Retina (tissue), 1 donor: ENCODE measurements at regions not wholly inside any gene's neighbourhood (a gene's known extent, or its start where the extent isn't known, plus 50 kb on each side); places are given as distances from the start of the nearest gene placed in this dataset.
"Not testable (repeated sequence)": the region's sequence is repeated elsewhere in the genome, so short reads cannot be mapped to it uniquely, and the experiment has no call there.

Source experiments
- DNase-seq: peaks from one replicate; pipeline ENCODE4 v3.0.0-alpha.2; 2016

DNA sequence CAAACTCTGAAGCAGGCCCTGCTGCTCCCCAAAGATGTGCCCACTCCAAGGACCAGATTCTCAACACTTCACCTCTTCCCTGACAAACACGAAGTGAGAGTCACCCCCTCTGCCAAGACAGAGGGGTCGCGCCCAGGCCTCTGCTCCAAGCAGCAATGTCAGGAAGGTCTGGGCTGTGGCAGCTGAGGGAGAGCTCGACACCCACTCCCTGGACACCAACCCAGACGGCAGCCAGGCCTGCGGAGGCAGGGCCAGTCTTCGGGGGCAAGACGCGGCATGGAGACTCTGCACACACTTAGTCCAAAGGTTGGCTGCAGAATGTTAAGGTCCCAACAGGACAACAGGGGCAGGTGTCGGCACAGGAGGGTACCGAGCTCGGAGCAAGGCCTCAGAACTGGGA, 144.2 kb downstream of the DLL1 start:
- no peak for DNase-seq

DNA sequence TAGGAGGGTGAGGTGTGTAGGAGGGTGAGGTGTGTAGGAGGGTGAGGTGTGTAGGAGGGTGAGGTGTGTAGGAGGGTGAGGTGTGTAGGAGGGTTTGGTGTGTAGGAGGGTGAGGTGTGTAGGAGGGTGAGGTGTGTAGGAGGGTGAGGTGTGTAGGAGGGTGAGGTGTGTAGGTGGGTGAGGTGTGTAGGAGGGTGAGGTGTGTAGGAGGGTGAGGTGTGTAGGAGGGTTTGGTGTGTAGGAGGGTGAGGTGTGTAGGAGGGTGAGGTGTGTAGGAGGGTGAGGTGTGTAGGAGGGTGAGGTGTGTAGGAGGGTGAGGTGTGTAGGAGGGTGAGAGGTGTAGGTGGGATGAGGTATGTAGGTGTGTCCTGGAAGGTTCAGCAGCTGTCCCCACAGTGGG, 144.7 kb downstream of the DLL1 start:
- DNase-seq = not testable (repeated sequence)

DNA sequence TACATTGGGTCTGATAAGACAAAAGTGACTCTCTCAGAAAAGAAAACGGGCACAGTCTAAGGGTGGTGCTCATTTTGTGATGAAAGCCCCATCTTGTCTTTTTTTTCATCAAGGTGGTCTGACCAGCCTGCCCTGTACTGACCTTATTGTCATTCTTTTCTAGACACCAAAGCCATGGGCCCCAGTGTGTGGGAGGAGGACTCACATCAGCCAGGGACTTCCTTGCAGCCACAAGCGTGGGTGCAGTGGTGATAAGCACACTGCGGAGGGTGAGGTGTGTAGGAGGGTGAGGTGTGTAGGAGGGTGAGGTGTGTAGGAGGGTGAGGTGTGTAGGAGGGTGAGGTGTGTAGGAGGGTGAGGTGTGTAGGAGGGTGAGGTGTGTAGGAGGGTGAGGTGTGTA, 145.2 kb downstream of the DLL1 start:
- not testable (repeated sequence) for DNase-seq

DNA sequence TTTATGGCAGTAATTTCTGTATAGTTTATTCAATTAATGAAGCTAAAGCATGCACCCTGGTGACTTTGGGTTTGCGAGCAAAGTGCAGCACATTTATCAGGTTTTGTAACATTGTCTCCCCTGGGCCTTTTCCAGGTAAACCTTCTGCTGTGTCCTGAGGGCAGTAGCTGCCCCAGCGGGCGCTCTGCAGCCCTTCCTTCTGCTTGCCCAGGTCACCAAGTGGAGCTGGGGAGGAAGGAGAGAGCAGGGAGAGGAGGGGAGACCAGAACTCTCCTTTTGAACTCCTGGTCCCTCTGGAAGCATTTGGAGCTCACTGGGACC, 145.6 kb downstream of the DLL1 start:
- DNase-seq = no peak

DNA sequence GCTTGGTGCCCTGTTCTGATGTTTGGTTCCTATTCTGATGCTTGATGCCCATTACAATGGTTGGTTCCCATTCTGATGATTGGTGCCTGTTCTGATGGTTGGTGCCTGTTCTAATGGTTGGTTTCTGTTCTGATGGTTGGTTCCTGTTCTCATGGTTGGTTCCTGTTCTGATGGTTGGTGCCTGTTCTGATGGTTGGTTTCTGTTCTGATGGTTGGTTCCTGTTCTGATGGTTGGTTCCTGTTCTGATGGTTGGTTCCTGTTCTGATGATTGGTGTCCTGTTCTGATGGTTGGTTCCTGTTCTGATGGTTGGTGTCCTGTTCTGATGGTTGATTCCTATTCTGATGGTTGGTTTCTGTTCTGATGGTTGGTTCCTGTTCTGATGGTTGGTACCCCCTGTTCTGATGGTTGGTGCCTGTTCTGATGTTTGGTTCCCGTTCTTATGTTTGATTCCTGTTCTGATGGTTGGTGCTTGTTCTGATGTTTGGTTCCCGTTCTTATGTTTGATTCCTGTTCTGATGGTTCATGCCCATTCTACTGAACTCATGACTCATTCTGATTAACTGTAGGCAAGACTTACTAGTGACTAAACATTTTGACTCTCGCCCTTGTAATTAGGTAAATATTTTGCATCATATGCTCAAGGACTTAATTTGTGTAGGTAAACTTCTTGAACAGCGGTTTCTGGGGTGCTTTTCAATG, 146.2 kb downstream of the DLL1 start:
- DNase-seq = no peak

DNA sequence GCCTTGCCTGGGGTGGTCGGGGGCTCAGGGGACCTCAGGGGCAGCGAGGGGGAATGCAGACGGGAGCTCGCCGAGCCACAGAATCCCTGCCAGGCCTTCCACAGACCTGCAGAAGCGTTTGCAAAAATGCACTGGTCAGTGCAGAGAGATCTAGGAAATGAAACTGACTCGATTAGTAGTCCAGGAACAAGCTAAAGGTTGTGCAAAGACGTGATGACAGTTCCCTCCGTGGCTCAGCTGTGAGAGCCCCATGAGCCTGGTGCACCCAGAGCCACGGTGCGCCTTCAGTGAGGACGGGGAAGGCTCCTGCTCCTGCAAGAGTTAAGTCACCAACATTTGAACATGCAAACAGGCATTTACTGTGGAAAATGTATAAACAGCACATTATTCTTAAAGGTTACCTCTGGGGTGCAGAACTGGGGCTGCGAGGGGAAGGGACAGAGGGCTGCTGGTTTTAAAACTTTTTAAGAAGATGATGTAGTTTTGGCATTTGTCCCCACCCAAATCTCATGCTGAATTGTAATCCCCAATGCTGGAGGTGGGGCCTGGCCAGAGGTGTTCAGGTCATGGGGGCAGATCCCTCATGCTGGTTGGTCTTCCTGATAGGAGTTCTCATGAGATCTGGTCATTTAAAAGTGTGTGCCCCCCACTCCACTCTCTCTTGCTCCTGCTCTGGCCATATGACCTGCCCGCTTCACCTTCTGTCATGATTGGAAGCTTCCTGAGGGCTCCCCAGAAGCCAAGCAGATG, 147.3 kb downstream of the DLL1 start:
- no peak for DNase-seq

DNA sequence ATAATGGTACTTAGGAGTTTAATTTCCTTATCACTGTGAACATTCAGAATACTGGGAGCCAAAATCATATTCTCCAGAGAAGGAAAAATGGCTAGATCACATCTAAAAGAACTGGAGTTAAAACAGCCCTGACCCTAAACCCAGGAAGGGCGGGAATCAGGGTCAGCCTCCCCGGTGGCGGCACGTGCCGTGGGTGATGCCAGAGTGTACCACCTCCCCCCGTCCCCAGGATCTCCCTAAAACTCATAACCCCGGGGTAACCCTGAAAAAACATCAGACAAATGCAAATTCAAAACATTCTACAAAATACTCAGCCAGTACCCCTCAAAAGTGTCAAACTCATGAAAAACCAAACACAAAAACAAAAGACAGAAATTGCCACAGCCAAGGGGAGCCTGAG, 148.3 kb downstream of the DLL1 start:
- no peak for DNase-seq

DNA sequence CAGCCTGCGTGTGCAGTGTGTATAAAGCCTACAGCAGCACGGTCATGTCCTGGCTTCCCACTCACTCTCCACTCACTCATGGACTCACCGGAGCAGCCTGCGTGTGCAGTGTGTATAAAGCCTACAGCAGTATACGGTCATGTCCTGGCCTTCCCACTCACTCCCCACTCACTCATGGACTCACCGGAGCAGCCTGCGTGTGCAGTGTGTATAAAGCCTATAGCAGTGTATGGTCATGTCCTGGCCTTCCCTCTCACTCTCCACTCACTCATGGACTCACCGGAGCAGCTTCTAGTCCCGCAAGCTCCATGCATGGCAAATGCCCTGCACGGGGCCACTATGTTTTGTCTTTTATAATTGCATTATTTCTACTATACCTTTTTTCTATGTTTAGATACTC, 149.8 kb downstream of the DLL1 start:
- DNase-seq = not testable (repeated sequence)

DNA sequence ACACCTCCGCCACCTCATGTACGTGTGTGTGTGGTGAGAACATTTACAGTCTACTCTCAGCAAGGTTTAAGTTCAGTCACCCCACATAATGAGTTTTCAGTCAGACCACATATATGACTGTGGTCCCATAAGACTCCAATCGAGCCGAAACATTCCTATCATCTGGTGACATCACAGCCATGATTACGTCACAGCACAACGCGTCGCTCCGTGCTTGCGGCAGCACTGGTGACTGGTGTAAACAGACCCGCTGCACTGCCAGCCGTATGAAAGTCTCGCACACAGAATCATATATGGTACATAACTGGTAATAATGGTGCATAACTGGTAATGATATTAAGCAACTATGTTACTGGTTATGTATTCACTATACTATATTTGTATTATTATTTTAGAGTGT, 150.7 kb downstream of the DLL1 start:
- no peak for DNase-seq

DNA sequence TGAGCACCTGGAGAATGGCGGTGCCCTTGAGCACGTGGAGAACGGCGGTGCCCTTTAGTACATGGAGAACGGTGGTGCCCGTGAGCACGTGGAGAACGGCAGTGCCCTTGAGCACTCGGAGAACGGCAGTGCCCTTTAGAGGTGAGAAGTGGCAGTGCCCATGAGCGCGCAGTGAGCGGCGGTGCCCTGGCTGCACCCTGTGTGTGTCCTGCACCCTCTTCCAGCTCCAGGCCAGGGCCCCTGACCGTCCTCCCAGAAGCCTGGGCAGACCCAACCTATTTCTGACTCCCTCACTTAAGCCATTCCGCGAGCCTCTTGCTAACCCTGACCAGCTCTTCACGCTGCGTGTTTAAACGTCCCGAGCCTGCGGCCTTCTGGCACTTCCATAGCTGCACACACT, 151.3 kb downstream of the DLL1 start:
- DNase-seq = no peak

DNA sequence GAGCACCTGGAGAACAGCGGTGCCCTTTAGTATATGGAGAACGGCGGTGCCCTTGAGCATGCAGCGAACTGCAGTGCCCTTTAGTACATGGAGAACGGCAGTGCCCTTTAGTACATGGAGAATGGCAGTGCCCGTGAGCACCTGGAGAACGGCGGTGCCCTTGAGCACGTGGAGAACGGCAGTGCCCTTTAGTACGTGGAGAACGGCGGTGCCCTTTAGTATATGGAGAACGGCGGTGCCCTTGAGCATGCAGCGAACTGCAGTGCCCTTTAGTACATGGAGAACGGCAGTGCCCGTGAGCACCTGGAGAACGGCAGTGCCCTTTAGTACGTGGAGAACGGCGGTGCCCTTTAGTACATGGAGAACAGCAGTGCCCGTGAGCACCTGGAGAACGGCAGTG, 151.8 kb downstream of the DLL1 start:
- not testable (repeated sequence) for DNase-seq

DNA sequence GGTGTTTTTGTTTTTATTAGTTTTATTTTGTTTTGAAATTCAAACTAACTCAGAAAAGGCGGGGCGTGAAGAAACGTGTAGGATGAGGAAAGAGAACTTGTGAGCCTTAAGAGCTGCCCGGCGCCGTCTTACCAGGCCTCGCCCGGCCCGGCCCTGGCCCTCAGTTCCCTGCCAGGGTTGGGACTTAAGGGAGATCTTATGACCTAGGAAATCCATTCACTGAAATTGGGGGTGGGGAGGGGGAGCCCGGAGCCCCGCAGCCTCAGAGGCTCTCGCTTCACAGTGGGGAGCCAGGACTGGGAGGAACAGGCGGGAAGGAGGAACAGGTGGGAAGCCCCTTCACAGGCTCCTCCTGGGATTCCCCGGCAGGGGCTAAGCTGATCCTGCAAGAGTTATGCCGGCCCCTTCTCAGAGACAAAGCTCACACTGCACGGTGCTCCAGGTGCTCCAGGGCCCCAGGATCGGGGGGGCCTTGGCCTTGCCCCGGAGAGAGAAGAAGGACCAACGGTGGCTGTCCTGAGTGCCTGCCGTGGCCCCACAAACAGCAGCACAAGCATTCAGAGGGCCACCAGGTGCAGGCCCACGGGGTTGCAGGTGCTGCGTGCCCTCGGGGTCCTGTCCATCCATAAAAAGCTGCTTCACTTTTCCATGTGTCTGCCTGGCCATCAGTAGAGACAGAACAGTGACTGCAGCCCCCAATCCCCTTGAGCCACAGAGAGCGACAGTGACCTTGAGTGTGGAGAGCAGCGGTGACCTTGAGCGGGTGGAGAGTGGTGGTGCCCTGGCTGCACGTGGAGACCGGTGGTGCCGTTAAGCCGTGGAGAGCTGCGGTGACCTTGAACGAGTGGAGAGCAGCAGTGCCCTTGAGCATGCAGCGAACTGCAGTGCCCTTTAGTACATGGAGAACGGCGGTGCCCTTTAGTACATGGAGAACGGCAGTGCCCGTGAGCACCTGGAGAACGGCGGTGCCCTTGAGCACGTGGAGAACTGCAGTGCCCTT, 152.7 kb downstream of the DLL1 start:
- no peak for DNase-seq

DNA sequence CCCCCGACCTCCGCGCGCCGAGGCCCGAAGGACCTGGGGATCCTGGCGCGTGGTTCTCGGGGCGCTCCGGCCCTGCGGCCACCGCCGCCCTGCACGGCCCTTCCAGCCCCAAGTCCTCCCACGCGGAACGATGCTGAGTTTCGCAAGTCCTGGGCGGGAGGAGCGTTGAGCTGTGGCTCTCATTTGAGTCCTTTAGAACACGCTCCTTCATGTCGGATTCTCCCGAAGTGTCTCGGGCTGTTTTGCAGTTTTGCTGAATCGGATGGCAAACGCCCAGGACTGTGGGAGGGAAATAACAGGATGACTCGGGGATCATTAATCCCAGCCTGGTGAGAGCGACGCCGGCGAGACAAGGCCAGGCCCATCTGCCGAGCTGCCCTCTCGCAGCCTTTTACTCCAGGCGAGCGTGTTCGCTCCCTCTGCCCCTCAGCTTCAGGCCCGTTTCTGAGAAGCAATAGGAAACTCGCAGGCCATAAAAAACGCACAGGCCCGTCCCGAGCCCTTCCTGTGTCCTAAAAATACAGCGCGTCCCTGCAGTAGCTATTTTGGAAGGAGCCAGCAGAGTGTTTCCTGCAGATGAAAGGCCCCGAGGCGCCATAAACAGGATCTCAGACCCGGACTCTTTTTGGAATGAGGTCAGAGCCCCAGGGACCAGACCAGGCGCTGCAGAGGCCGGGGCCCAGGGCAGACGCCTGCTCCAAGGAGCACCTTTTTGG, 153.5 kb downstream of the DLL1 start:
- no peak for DNase-seq

DNA sequence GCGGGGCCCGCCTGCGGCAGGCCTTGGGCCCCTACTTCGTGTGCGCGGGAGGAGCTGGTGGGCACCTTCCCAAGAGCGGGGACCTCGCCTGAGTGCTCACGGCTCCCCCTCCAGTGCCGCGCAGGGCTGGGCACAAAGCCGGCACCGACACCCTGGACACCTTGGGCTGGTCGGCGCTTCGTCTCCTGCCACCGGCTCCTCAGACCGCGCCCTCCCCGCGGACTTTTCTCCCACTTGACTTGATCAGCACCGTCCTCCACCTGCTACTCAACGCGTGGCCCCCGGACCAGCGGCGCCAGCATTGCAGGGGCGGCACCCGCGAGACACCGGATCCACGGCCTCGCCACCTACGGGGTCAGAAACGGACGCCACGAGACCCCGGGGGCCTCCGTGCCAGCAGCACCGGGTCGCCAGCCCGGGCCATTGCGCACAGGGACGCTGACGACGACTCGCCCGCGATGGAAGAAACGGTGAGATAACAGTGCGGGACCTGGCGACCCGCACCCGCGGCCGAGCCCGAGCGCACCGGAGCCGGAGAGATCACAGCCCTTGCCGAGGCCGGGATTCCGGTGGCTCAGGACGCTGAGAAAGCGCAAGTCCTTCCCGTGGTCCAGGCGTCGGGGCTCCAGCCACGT, 154.2 kb downstream of the DLL1 start:
- DNase-seq = no peak

DNA sequence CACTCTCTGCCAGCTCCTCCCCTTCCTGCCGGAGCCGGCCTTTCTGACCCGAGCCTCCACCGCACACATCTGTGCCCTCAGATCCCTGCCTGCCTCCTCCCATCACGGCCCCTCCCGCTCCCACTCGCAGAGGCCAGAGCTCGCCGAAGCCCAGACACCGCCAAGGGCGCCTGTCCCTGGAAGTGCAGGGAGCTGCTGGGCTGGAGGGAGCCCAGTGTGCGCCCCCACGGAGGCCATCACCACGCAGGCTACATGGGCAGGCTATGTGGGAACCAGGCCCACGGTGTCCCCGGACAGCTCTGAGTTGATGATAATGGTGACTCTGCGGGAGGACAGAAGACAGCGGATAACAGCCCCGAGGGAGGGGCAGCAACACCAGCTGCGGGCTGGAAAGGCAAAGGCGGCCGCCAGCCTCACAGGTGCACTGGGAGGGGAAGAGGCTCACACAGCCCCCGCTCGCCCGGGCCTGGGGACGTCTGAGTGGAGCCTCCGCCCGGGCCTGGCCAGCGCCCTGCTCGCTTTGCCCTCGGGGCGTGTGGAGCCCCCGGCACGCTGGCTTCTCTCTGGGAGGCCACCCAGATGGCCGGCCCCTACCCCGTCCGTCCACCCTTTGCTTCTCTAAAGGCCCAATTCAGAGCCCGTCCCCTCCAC, 154.9 kb downstream of the DLL1 start:
- no peak for DNase-seq

DNA sequence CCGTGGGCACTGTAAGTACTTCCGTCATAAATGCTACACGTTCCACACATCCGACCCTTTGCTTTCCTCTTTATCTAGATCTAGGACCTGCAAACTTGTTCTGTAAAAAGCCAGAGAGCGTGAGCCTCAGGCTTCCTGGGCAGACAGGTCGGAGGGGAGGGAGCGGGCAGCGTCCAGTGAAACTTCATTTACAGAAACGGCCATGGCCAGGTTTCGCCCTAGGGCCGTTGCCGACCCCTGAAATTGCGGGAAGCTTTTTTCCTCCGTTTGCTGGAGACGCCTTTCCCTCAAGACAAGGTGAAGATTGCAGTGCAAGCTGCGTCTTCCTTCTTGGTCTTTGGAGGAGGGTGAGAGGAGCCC, 155.4 kb downstream of the DLL1 start:
- DNase-seq = no peak

DNA sequence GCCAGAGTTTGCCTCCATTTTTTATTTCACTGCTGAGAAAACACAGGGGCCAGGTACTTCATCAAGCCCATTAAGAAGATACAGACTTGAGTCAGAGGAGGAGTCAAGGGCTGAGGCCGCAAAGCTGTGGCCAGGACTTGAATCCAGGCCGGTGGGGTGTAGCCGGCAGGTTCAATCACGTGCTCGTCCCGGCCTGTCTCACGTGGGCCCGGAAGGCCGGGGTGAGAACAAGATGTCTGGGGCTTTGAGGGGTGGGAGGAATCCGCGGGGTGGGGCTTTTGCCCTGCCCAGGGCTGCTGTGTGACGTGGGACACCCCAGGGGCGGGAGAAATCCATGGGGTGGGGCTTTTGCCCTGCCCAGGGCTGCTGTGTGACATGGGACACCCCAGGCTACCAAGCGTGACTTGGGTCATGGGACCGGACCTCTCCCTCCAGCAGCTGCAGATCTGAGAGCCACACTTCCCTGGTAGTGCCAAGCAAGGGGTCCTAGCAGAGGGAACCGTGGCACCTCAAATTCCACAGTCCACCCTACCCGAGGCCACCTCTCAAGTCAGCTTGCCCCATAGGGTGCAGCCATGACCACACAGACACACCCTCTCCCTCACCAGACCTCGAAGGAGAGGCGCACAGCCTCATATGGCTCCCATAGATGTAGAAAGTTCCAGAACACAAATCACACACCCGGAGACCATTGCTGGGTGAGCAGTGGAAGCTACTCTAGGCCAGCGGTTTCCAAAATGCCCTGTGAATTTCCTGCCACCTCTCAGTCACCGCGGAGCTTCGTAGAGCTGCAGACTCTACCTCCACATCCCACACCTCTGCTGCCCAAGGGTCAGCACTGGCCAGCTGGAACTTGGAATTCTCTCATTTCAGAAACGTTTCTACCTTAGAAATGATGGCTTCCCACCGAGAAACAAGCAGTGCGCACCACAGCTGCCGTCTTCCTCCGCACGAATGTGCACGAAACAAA, 156.1 kb downstream of the DLL1 start:
- no peak for DNase-seq

DNA sequence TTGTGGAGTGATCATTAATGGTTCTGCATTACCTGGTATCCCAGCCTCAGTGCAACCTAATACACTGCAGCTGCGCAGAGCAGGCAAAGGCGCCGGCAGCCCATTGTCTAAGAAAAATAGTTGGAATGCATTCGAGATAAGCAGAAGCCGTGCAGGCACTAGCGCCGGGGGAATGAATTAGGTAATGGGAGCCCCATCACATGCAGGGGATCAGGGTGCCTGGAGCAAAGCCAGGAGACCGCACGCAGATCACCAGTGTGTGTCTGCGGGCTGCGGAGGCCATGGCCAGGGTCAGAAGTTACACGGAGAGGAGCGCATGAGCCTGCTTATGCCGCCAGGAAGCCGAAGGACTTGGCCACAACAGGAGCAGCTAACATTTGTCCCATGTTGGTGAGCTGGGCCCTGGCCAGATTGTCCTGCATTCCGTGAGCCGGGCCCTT, 156.8 kb downstream of the DLL1 start:
- DNase-seq = no peak

DNA sequence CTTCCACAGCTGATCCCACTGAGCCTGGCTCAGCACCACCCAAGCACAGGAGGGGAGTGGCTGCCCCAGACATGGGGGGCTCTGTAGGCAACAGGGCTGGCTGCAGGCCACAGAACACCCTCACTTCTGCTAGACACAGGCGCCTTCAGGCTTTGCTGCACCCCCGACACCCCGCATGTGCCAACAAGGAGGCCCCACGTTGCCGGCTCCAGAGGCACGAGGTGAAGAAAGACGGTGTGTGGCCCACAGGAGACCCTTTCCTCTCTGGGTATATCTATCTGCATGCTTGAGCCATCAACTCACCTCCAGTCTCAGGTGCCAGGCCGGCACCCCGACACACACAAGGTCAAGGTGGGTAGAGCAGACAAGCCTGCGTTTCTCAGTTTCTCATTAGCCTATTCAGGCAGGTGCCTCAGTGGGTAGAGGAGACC, 158.3 kb downstream of the DLL1 start:
- DNase-seq = no peak

DNA sequence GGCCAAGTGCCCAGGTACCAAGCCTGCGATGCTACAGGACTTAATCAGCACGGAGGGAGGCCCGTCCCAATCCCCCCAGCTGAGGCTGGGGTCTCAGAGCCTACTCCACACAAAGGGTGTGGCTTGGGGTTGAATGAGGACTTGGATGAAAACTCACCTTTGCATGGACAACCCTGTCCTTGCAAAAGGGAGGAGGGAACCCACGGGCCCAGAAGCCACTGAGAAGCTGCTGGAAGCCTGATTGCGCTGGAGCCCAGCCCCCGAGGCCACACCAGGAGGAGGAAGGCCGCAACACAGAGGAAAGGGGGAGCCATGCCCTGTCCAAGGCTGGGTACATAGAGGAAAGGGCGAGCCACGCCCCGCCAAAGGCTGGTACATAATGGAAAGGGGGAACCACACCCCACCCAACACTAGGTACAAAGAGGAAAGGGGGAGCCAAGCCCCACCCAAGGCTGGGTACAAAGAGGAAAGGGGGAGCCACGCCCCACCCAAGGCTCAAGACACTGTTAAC, 158.8 kb downstream of the DLL1 start:
- no peak for DNase-seq
